ENCODE measurements at regions not wholly inside any gene's neighbourhood (a gene's known extent, or its start where the extent isn't known, plus 50 kb on each side); places are given as distances from the start of the nearest gene placed in this dataset.
"Not testable (repeated sequence)": the region's sequence is repeated elsewhere in the genome, so short reads cannot be mapped to it uniquely, and the experiment has no call there.

DNA sequence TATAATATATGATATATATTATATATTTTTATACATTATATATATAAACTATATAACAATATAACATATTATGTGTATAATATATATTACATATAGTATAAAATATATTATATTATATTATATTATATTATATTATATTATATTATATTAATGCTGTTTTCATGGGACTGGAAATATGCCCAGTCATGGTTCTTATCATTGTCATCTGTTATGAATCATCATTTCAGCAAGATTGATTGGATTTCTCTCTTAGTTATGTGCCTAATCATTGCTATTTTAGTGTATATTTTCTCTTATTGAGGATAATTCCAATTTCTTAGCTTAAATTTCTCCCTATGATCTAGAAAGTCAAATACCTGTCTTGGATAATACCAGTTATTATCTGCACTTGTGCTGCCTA is 617.8 kb downstream of the TRIB2 start:
- DNase-seq: no peak
- no peak overlapping the region for H3K4me3 ChIP-seq (ENCODE audit: low read length)
- no peak overlapping the region for H3K27ac ChIP-seq (ENCODE audit: low read length)
- no peaks in the 10 kb centered on the region for H3K27me3 ChIP-seq (ENCODE audit: control insufficient read depth, insufficient read depth, low read length)
- H3K36me3 ChIP-seq (ENCODE audit: control insufficient read depth, insufficient read depth, low read length): no peaks in the 10 kb centered on the region
- no peaks in the 10 kb centered on the region for H3K9me3 ChIP-seq (ENCODE audit: control insufficient read depth, low read depth, low read length)
- no peaks in the 10 kb centered on the region for H3K4me1 ChIP-seq (ENCODE audit: control insufficient read depth, insufficient read depth, low read length)

DNA sequence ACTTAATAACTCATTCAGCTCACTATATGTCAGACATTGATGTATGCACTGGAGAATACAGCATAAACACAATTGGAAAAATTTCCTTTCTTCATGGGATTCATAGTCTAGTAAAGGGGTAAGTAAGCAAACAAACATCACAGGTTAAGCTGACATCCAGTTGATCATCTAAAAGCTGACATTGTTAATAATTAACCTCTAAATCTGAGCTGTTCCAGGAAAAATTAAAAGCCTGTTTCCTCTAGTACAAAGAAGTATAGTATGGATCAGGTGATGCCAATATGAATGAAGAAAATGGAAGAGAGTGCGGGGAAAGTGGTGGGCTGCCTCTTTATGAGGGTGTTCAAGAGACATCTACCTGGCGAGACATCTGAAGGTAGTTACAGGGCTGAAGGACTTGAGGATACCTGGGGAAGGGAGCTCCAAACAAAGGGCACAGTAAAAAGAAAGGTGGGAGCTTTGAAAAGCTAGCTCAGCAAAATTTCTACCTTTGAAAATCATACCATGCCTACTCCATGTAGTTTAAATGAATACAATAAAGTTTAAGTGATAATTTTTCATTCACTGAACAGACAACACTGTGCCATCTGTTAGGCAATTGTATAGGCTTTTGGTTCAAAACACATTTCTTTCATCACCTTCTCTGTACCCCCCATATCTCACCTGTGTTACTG is 619.3 kb downstream of the TRIB2 start:
- Histone ChIP-seq H3K9me3 (ENCODE audit: control insufficient read depth, low read depth, low read length) (no peaks in the 10 kb centered on the region), H3K4me3 (ENCODE audit: low read length) (no peak overlapping the region), H3K27ac (ENCODE audit: low read length) (no peak overlapping the region), H3K4me1 (ENCODE audit: control insufficient read depth, insufficient read depth, low read length) (no peaks in the 10 kb centered on the region), H3K36me3 (ENCODE audit: control insufficient read depth, insufficient read depth, low read length) (no peaks in the 10 kb centered on the region), H3K27me3 (ENCODE audit: control insufficient read depth, insufficient read depth, low read length) (no peaks in the 10 kb centered on the region)
- 100% methylated on average over 2 of the region's 2 CpGs for WGBS (ENCODE audit: insufficient coverage, low lambda C conversion rate)
- no peak for DNase-seq

- no CpG with 5 or more reads among the region's 2 CpGs for WGBS (ENCODE audit: insufficient coverage, low lambda C conversion rate)
These were observed 634.3 kb downstream of the TRIB2 start for GRCh38 chr2:13351068-13351467.

DNA sequence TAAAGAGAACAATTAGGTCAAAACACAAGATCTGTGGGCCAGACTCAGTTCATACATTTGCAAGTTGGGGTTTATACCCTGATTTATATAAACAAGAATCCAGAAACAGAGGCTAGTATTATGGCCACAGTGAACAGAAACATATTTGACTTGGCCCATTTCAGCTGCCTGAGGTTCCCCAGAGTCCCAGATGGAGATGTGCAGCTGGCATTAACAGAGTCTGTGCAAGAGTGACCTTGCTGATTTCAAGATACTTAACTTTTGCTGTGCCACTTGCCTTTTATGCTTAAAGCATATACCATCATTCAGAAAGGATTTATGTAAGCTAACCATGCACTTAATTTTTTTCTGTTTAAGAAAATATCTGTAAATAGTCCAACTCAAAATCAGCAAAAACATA is 636.3 kb downstream of the TRIB2 start:
- DNase-seq: no peak
- H3K4me3 ChIP-seq (ENCODE audit: low read length): no peak overlapping the region
- H3K4me1 ChIP-seq (ENCODE audit: control insufficient read depth, insufficient read depth, low read length): no peaks in the 10 kb centered on the region
- H3K36me3 ChIP-seq (ENCODE audit: control insufficient read depth, insufficient read depth, low read length): no peaks in the 10 kb centered on the region
- H3K9me3 ChIP-seq (ENCODE audit: control insufficient read depth, low read depth, low read length): no peaks in the 10 kb centered on the region
- H3K27me3 ChIP-seq (ENCODE audit: control insufficient read depth, insufficient read depth, low read length): no peaks in the 10 kb centered on the region
- H3K27ac ChIP-seq (ENCODE audit: low read length): no peak overlapping the region

More at GRCh38 chr2:13351068-13351467, 634.3 kb downstream of the TRIB2 start:
- no peaks in the 10 kb centered on the region for H3K27me3 ChIP-seq (ENCODE audit: control insufficient read depth, insufficient read depth, low read length)
- no peaks in the 10 kb centered on the region for H3K36me3 ChIP-seq (ENCODE audit: control insufficient read depth, insufficient read depth, low read length)
- H3K9me3 ChIP-seq (ENCODE audit: control insufficient read depth, low read depth, low read length): no peaks in the 10 kb centered on the region
- no peak overlapping the region for H3K4me3 ChIP-seq (ENCODE audit: low read length)
- no peak for DNase-seq
- H3K4me1 ChIP-seq (ENCODE audit: control insufficient read depth, insufficient read depth, low read length): no peaks in the 10 kb centered on the region
- H3K27ac ChIP-seq (ENCODE audit: low read length): no peak overlapping the region

DNA sequence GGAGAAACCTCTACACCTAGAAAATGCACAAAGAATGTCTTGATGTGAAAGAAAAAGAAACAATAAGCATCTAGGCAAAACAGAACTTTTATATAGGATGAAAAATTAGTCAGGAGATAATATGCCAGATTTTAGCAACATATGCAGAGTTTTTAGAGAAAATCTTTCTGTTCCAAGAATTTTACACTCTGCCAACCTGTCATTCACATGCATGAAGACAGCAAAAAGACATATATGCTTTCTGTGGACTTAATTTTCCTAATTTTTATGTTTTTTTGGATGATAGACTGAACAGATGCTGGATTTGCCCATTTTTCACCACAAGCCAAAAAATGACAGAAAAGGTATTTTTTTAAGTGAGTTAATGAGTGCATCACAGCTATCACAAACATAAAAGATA is 637.3 kb downstream of the TRIB2 start:
- Histone ChIP-seq H3K4me3 (ENCODE audit: low read length) (no peak overlapping the region), H3K9me3 (ENCODE audit: control insufficient read depth, low read depth, low read length) (no peaks in the 10 kb centered on the region), H3K27ac (ENCODE audit: low read length) (no peak overlapping the region), H3K36me3 (ENCODE audit: control insufficient read depth, insufficient read depth, low read length) (no peaks in the 10 kb centered on the region), H3K27me3 (ENCODE audit: control insufficient read depth, insufficient read depth, low read length) (no peaks in the 10 kb centered on the region), H3K4me1 (ENCODE audit: control insufficient read depth, insufficient read depth, low read length) (no peaks in the 10 kb centered on the region)
- DNase-seq: no peak

- H3K27me3 ChIP-seq (ENCODE audit: control insufficient read depth, insufficient read depth, low read length); H3K36me3 ChIP-seq (ENCODE audit: control insufficient read depth, insufficient read depth, low read length); H3K4me1 ChIP-seq (ENCODE audit: control insufficient read depth, insufficient read depth, low read length); H3K27ac ChIP-seq (ENCODE audit: low read length); H3K9me3 ChIP-seq (ENCODE audit: control insufficient read depth, low read depth, low read length); H3K4me3 ChIP-seq (ENCODE audit: low read length); DNase-seq: not testable (repeated sequence)
- WGBS (ENCODE audit: insufficient coverage, low lambda C conversion rate): no CpG with 5 or more reads among the region's 1 CpG
These were observed 665.2 kb downstream of the TRIB2 start for GRCh38 chr2:13381928-13382327.

GRCh38 chr2:13389172-13389571 is 672.4 kb downstream of the TRIB2 start:
- WGBS (ENCODE audit: insufficient coverage, low lambda C conversion rate): 100% methylated on average over 1 of the region's 5 CpGs
- not testable (repeated sequence) for H3K4me3 ChIP-seq (ENCODE audit: low read length); H3K27ac ChIP-seq (ENCODE audit: low read length); DNase-seq; H3K9me3 ChIP-seq (ENCODE audit: control insufficient read depth, low read depth, low read length); H3K27me3 ChIP-seq (ENCODE audit: control insufficient read depth, insufficient read depth, low read length); H3K36me3 ChIP-seq (ENCODE audit: control insufficient read depth, insufficient read depth, low read length); H3K4me1 ChIP-seq (ENCODE audit: control insufficient read depth, insufficient read depth, low read length)

DNA sequence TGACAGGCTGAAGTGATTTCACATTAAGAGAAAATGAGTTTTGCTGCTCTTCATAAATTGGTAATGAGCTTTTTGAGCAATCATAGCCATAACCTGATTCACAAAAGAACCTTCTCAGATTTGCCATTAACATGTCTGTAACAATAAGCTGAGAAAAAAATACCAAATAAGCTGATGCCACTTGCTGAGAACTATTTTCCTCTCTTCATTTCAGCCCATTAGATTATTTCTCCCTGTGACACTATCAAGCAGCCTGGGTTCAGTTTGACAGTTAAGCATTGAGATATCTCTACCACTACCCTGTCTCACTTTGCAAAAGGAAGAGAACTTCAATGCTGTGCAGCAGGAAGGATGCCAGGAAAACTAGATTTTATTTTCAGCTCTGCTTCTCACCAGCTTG is 673.9 kb downstream of the TRIB2 start:
- no peak overlapping the region for H3K27ac ChIP-seq (ENCODE audit: low read length)
- H3K9me3 ChIP-seq (ENCODE audit: control insufficient read depth, low read depth, low read length): no peaks in the 10 kb centered on the region
- no peaks in the 10 kb centered on the region for H3K36me3 ChIP-seq (ENCODE audit: control insufficient read depth, insufficient read depth, low read length)
- H3K4me1 ChIP-seq (ENCODE audit: control insufficient read depth, insufficient read depth, low read length): no peaks in the 10 kb centered on the region
- H3K4me3 ChIP-seq (ENCODE audit: low read length): no peak overlapping the region
- no peaks in the 10 kb centered on the region for H3K27me3 ChIP-seq (ENCODE audit: control insufficient read depth, insufficient read depth, low read length)
- DNase-seq: no peak

GRCh38 chr2:13401312-13401711 is 684.6 kb downstream of the TRIB2 start:
- Histone ChIP-seq H3K36me3 (ENCODE audit: control insufficient read depth, insufficient read depth, low read length) (no peaks in the 10 kb centered on the region), H3K27ac (ENCODE audit: low read length) (no peak overlapping the region), H3K4me1 (ENCODE audit: control insufficient read depth, insufficient read depth, low read length) (no peaks in the 10 kb centered on the region), H3K27me3 (ENCODE audit: control insufficient read depth, insufficient read depth, low read length) (no peaks in the 10 kb centered on the region), H3K4me3 (ENCODE audit: low read length) (no peak overlapping the region), H3K9me3 (ENCODE audit: control insufficient read depth, low read depth, low read length) (no peaks in the 10 kb centered on the region)
- DNase-seq: no peak
- WGBS (ENCODE audit: insufficient coverage, low lambda C conversion rate): no CpG with 5 or more reads among the region's 2 CpGs

DNA sequence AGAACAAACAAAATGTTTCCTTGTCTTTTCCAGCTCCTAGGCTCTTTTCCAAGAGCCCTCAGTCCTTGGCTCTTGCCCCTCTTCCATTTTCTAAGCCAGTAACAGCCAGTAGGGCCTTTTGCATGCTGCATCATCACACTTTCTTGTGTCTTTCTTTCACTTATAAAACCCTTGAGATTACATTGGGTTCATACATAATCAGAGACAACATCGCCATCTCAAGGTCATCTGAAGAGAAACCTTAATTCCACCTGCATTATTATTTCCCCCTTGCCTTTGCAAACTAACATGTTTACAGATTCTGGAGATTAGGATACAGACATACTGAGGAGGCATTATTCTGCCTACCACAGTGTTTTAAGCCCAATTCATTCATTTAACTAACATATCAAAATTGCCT is 697.3 kb downstream of the TRIB2 start:
- Histone ChIP-seq H3K36me3 (ENCODE audit: control insufficient read depth, insufficient read depth, low read length) (no peaks in the 10 kb centered on the region), H3K27ac (ENCODE audit: low read length) (no peak overlapping the region), H3K4me3 (ENCODE audit: low read length) (no peak overlapping the region), H3K27me3 (ENCODE audit: control insufficient read depth, insufficient read depth, low read length) (no peaks in the 10 kb centered on the region), H3K4me1 (ENCODE audit: control insufficient read depth, insufficient read depth, low read length) (no peaks in the 10 kb centered on the region), H3K9me3 (ENCODE audit: control insufficient read depth, low read depth, low read length) (peaks cover 3% of the 10 kb centered on the region)
- DNase-seq: no peak
- 56% methylated on average over 1 of the region's 1 CpG for WGBS (ENCODE audit: insufficient coverage, low lambda C conversion rate)

GRCh38 chr2:13414897-13415296 is 698.2 kb downstream of the TRIB2 start:
- Histone ChIP-seq H3K9me3 (ENCODE audit: control insufficient read depth, low read depth, low read length) (peaks cover 3% of the 10 kb centered on the region), H3K27me3 (ENCODE audit: control insufficient read depth, insufficient read depth, low read length) (no peaks in the 10 kb centered on the region), H3K4me3 (ENCODE audit: low read length) (no peak overlapping the region), H3K27ac (ENCODE audit: low read length) (no peak overlapping the region), H3K4me1 (ENCODE audit: control insufficient read depth, insufficient read depth, low read length) (no peaks in the 10 kb centered on the region), H3K36me3 (ENCODE audit: control insufficient read depth, insufficient read depth, low read length) (no peaks in the 10 kb centered on the region)
- no peak for DNase-seq
- 54% methylated on average over 1 of the region's 2 CpGs for WGBS (ENCODE audit: insufficient coverage, low lambda C conversion rate)
